HG02763 (cell line): ENCODE measurements at regions not wholly inside any gene's neighbourhood (a gene's known extent, or its start where the extent isn't known, plus 50 kb on each side); places are given as distances from the start of the nearest gene placed in this dataset.

ENCODE experiments used
- ATAC-seq: cut with Tn5 transposase; IDR thresholded peaks from one replicate; pipeline ENCODE4 v1.9.1; 2021; ENCODE audit warnings: mild to moderate bottlenecking, moderate library complexity; ENCODE audit not compliant: unreplicated experiment

- ATAC-seq: peak; percentile 83
Observed at GRCh38 chr12:97404543-97404942, 58.1 kb upstream of the RMST start.

GRCh38 chr12:97408363-97408762 is 54.2 kb upstream of the RMST start:
- ATAC-seq: no peak

GRCh38 chr12:97411341-97411740 is 51.3 kb upstream of the RMST start:
- ATAC-seq: no peak
